ENCODE measurements at regions not wholly inside any gene's neighbourhood (a gene's known extent, or its start where the extent isn't known, plus 50 kb on each side); places are given as distances from the start of the nearest gene placed in this dataset.

DNA sequence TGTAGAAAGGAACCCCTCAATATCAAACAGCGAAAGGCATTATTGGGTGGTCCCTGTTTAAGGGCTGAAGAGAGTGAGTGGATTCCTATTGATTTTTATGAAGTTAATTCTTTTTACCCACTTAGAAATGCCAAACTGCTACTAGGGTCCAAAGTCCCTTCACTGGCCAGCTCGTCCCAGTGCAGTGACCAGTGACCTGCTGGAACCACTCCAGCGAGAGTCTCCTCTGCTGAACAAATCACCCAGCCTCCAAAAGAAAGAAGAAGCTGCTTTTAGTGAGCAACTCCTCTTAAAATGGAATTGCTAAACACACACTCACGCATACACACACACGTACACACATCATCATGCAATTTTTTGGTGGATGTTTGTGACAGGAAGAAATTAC lies 198.2 kb upstream of the PLEKHG7 start:
- Histone ChIP-seq H3K36me3 (ENCODE audit: insufficient read depth, low read length) (no peaks in the 10 kb centered on the region), H3K27ac (ENCODE audit: low read depth, low read length) (no peak overlapping the region), H3K27me3 (ENCODE audit: insufficient read depth, low read length) (no peaks in the 10 kb centered on the region), H3K9ac (ENCODE audit: low read depth, low read length) (no peak overlapping the region), H3K4me3 (ENCODE audit: low read length) (no peak overlapping the region), H3K4me1 (ENCODE audit: insufficient read depth, low read length) (peaks cover 18% of the 10 kb centered on the region), H3K9me3 (ENCODE audit: insufficient read depth, low read depth, low read length) (no peaks in the 10 kb centered on the region)
- WGBS: 93% methylated on average over 2 of the region's 5 CpGs

DNA sequence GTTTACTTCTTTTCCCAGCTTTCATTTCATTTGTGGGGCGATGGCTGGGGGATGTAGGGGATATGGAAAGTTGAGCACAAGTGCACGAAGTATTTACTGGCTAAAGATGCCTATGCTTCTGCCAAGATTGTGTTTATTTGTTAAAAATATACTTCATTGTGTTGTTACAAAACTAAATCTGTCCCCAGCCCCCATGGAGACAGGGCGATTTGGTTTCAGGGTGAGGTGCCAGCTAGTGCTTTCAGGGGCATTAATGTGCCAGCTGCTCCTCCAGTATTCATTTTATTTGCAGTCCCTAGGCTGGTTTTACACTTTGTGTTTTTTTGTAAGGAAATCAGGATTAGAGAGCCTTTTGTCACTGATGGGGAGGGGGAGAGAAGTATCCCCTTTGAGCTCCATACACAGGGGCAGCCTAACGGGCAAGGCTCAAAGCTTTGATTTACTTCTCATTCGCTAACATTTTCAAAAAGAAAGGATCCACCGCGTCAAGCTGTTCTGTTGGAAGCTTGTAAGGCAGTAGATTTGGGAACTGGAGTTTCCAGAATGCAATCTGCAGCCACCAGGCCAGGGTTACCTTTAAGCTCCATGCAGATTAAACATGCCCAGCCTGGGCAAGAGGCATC lies 198.7 kb upstream of the PLEKHG7 start:
- peaks cover 18% of the 10 kb centered on the region for H3K4me1 ChIP-seq (ENCODE audit: insufficient read depth, low read length)
- no peak overlapping the region for H3K4me3 ChIP-seq (ENCODE audit: low read length)
- no peak overlapping the region for H3K9ac ChIP-seq (ENCODE audit: low read depth, low read length)
- H3K27ac ChIP-seq (ENCODE audit: low read depth, low read length): no peak overlapping the region
- H3K27me3 ChIP-seq (ENCODE audit: insufficient read depth, low read length): no peaks in the 10 kb centered on the region
- no peaks in the 10 kb centered on the region for H3K36me3 ChIP-seq (ENCODE audit: insufficient read depth, low read length)
- WGBS: 95% methylated on average over 7 of the region's 7 CpGs
- no peaks in the 10 kb centered on the region for H3K9me3 ChIP-seq (ENCODE audit: insufficient read depth, low read depth, low read length)

DNA sequence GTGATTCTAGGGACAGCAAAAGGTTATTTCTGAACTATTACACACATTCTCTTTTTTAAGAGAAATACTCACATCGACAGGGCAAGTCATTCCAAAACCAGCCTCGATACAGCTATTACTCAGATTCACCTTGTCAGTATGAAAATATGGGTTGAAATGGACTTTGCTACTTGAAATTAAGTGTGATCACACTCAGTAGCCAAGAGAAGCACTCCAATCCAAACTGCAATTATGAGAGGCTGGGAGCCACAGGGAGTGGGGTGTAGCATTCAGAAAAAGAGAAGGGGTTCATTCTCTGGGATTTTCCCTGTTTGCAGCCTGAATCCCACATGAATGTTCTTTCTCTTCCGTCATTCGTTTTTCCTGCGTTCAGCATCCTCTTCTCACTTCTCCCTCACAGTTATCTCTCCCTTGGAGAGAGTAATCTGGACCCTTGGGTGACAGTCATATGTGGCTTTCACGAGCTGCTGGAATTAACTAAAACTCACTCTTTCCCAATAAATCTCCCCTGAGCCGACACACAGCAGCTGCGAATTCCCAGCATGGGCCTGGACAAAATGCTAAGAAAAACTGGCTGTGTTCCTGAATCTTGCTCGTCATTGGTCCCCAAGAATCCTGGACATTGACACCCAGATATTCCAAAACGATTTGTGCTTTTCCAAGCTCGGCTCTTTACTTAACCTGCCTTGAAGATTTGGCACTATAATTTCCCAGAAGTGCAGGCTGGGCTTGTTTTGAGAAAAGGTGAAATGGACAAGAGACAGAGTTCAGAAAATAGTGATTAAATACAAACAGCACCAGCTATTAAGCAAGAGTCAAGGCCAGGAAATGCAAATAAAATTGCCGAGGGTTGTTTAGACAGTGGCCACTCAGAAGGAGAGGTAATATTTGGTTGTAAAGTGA lies 199.5 kb upstream of the PLEKHG7 start:
- H3K9me3 ChIP-seq (ENCODE audit: insufficient read depth, low read depth, low read length): no peaks in the 10 kb centered on the region
- peaks cover 18% of the 10 kb centered on the region for H3K4me1 ChIP-seq (ENCODE audit: insufficient read depth, low read length)
- 91% methylated on average over 12 of the region's 12 CpGs for WGBS
- no peak overlapping the region for H3K9ac ChIP-seq (ENCODE audit: low read depth, low read length)
- no peak overlapping the region for H3K27ac ChIP-seq (ENCODE audit: low read depth, low read length)
- no peaks in the 10 kb centered on the region for H3K36me3 ChIP-seq (ENCODE audit: insufficient read depth, low read length)
- no peaks in the 10 kb centered on the region for H3K27me3 ChIP-seq (ENCODE audit: insufficient read depth, low read length)
- H3K4me3 ChIP-seq (ENCODE audit: low read length): no peak overlapping the region

DNA sequence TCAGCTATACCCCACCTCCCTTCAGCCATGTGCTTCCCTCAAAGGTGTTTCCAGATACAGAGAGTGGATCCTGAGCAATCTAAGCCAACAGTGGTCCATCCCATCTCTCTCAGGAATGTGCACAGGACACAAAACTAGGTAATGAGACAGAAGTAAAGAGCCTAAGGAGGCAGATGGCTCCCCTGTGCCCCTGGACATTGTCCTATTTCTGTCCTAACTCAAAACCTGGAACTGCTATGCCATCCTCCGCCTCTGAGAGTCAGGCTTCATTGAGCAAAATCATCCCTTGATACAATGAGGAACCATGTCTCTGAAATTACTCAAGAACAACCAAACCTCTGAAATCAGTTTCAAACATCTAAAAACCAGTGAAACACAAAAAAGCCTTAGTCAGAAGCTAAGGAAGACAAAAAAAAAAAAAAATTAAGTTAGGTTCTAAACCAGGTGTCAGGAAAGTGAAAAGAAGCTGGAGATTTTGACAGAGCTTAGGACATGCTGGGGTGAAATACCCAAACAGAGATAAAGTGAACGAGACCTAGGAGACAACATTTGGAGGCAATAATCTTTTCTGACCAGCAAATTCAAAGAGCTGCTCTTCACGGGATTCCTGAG lies 200.3 kb upstream of the PLEKHG7 start:
- Histone ChIP-seq H3K9ac (ENCODE audit: low read depth, low read length) (no peak overlapping the region), H3K36me3 (ENCODE audit: insufficient read depth, low read length) (no peaks in the 10 kb centered on the region), H3K27ac (ENCODE audit: low read depth, low read length) (no peak overlapping the region), H3K9me3 (ENCODE audit: insufficient read depth, low read depth, low read length) (no peaks in the 10 kb centered on the region), H3K27me3 (ENCODE audit: insufficient read depth, low read length) (no peaks in the 10 kb centered on the region), H3K4me1 (ENCODE audit: insufficient read depth, low read length) (peaks cover 18% of the 10 kb centered on the region), H3K4me3 (ENCODE audit: low read length) (no peak overlapping the region)
- 86% methylated on average over 3 of the region's 3 CpGs for WGBS

DNA sequence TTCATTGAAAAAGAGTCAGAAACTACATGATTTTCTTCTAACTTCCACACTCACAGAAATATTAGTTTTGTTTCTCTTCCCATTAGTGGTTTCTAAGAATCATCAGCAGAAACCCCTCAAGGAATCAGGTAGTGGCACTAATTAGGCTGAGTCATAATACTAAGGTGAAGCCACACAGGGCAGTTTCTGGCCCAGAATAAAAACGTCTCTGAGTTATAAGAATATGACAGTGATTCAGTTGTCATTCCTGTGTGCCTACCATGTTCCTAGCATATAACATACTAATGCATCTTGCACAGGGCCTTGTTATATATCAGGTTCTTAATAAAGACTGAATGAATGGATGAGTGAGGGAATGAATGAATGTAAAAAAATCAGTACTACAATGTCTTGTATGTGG lies 206.0 kb upstream of the PLEKHG7 start:
- H3K4me3 ChIP-seq (ENCODE audit: low read length): no peak overlapping the region
- no peak overlapping the region for H3K27ac ChIP-seq (ENCODE audit: low read depth, low read length)
- H3K36me3 ChIP-seq (ENCODE audit: insufficient read depth, low read length): no peaks in the 10 kb centered on the region
- no peaks in the 10 kb centered on the region for H3K27me3 ChIP-seq (ENCODE audit: insufficient read depth, low read length)
- H3K9ac ChIP-seq (ENCODE audit: low read depth, low read length): no peak overlapping the region
- H3K9me3 ChIP-seq (ENCODE audit: insufficient read depth, low read depth, low read length): 0 out of 2 replicates have a peak, but pooled peaks cover under 1% of the 10 kb centered on the region
- no peaks in the 10 kb centered on the region for H3K4me1 ChIP-seq (ENCODE audit: insufficient read depth, low read length)
- WGBS: 75% methylated on average over 1 of the region's 1 CpG

DNA sequence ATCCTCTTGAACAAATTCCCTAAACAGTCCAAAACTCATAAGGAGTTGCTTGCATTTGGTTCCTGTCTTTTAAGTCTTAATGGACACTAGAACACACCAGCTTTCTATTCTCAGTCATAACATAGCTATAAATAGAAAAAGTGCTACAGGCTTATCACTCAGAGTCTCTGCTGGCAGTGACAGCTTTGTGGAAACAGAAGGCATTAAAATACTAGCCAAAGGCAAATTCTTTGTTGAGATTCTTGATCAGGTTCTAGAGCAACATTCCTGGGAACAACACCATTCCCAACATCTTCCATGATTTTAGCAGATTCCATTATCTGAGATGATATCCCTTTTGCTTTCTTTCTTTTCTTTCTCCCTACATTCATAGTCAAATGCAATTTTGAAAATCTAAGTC lies 207.7 kb upstream of the PLEKHG7 start:
- no peaks in the 10 kb centered on the region for H3K27me3 ChIP-seq (ENCODE audit: insufficient read depth, low read length)
- H3K27ac ChIP-seq (ENCODE audit: low read depth, low read length): no peak overlapping the region
- no peak overlapping the region for H3K4me3 ChIP-seq (ENCODE audit: low read length)
- H3K9ac ChIP-seq (ENCODE audit: low read depth, low read length): no peak overlapping the region
- no peaks in the 10 kb centered on the region for H3K36me3 ChIP-seq (ENCODE audit: insufficient read depth, low read length)
- H3K4me1 ChIP-seq (ENCODE audit: insufficient read depth, low read length): no peaks in the 10 kb centered on the region
- H3K9me3 ChIP-seq (ENCODE audit: insufficient read depth, low read depth, low read length): 0 out of 2 replicates have a peak, but pooled peaks cover 5% of the 10 kb centered on the region

DNA sequence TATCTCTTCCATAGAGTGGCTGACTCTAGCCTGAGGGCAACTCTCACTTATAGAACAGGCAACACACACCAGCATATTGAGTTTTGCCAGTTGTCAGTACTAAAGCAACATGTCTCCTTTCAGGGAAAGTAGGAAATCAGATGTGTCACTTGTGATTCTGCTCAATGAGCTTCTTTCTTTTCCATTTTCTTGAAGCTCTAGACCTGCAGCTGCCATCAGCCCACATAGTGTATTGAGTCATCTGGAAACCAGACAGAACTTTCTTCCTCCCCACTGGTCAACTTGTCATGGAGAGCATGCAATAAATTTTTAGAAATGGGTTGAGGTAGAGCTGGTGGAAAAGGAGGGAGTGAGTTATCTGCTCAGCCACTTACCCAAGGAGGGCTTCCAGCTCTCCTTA lies 209.0 kb upstream of the PLEKHG7 start:
- Histone ChIP-seq H3K4me1 (ENCODE audit: insufficient read depth, low read length) (no peaks in the 10 kb centered on the region), H3K9ac (ENCODE audit: low read depth, low read length) (no peak overlapping the region), H3K27me3 (ENCODE audit: insufficient read depth, low read length) (no peaks in the 10 kb centered on the region), H3K4me3 (ENCODE audit: low read length) (no peak overlapping the region), H3K9me3 (ENCODE audit: insufficient read depth, low read depth, low read length) (0 out of 2 replicates have a peak, but pooled peaks cover 5% of the 10 kb centered on the region), H3K36me3 (ENCODE audit: insufficient read depth, low read length) (no peaks in the 10 kb centered on the region), H3K27ac (ENCODE audit: low read depth, low read length) (no peak overlapping the region)

DNA sequence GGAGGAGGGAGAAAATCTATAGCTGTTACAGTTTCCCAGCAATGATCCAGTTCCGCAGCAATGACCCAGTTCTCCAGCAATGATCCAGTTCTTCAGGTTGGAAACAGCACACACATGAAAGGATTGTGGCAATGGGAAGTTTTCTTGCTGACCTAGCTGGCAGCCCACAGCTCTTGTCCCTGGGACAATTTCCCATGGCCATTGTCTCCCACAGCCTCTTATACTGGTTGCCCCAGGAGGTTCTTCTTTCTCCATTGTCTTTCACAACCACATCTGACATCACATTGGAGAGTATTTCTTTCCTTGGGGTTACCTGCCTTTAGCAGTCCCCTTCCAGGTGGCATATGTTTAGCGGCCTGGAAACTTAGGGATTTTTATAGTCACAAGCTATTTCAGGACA lies 209.8 kb upstream of the PLEKHG7 start:
- WGBS: 89% methylated on average over 2 of the region's 2 CpGs
- no peaks in the 10 kb centered on the region for H3K4me1 ChIP-seq (ENCODE audit: insufficient read depth, low read length)

DNA sequence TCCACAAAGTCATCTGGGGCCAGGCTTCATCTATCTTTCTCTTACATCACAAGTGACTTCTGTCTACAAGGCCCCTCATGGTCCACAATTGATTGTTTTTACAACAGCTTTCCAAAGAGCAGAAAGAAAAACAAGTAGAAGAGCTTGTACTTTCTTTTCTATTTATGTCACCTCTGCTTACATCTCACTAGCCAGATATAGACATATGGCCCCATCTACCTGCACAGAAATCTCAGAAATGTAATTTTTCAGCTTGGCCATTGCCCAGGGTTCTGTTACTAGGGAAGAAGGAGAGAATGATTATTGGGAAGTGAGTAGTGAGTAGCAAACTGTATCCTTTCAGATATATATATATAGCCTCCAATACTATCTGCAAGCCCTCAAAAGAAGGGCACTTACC lies 210.5 kb upstream of the PLEKHG7 start:
- Histone ChIP-seq H3K9me3 (ENCODE audit: insufficient read depth, low read depth, low read length) (0 out of 2 replicates have a peak, but pooled peaks cover 5% of the 10 kb centered on the region), H3K27ac (ENCODE audit: low read depth, low read length) (no peak overlapping the region), H3K4me1 (ENCODE audit: insufficient read depth, low read length) (peaks cover 2% of the 10 kb centered on the region; the same call in 1 of the 2 replicates), H3K9ac (ENCODE audit: low read depth, low read length) (no peak overlapping the region), H3K36me3 (ENCODE audit: insufficient read depth, low read length) (no peaks in the 10 kb centered on the region), H3K4me3 (ENCODE audit: low read length) (no peak overlapping the region), H3K27me3 (ENCODE audit: insufficient read depth, low read length) (no peaks in the 10 kb centered on the region)

More for the DNA sequence above, 209.8 kb upstream of the PLEKHG7 start:
- H3K9ac ChIP-seq (ENCODE audit: low read depth, low read length): no peak overlapping the region
- H3K27ac ChIP-seq (ENCODE audit: low read depth, low read length): no peak overlapping the region
- no peaks in the 10 kb centered on the region for H3K27me3 ChIP-seq (ENCODE audit: insufficient read depth, low read length)
- 0 out of 2 replicates have a peak, but pooled peaks cover 5% of the 10 kb centered on the region for H3K9me3 ChIP-seq (ENCODE audit: insufficient read depth, low read depth, low read length)
- H3K4me3 ChIP-seq (ENCODE audit: low read length): no peak overlapping the region
- H3K36me3 ChIP-seq (ENCODE audit: insufficient read depth, low read length): no peaks in the 10 kb centered on the region

DNA sequence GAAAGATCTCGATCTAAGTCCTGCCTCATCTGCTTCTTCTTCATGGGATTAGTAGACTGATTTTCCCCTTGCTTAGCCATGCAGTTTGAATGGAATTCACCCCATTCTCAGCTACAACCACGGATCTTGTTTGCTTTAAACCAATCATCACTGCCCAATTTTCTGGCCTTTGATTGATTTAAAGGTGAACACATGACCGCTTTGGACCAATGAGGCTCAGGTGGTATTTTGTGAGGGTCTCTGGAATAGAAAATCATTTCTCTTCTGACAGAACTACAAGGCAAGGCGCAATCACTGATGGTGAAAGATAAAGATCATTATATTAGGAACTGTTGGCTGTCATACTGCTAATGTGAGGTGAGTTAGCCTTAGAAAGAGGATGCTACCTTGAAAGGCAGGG lies 213.0 kb upstream of the PLEKHG7 start:
- H3K27ac ChIP-seq (ENCODE audit: low read depth, low read length): no peak overlapping the region
- H3K4me1 ChIP-seq (ENCODE audit: insufficient read depth, low read length): peaks cover 11% of the 10 kb centered on the region; the same call in 1 of the 2 replicates
- H3K27me3 ChIP-seq (ENCODE audit: insufficient read depth, low read length): no peaks in the 10 kb centered on the region
- WGBS: 96% methylated on average over 4 of the region's 4 CpGs
- H3K9ac ChIP-seq (ENCODE audit: low read depth, low read length): no peak overlapping the region
- no peaks in the 10 kb centered on the region for H3K36me3 ChIP-seq (ENCODE audit: insufficient read depth, low read length)
- no peak overlapping the region for H3K4me3 ChIP-seq (ENCODE audit: low read length)
- H3K9me3 ChIP-seq (ENCODE audit: insufficient read depth, low read depth, low read length): 0 out of 2 replicates have a peak, but pooled peaks cover 5% of the 10 kb centered on the region

DNA sequence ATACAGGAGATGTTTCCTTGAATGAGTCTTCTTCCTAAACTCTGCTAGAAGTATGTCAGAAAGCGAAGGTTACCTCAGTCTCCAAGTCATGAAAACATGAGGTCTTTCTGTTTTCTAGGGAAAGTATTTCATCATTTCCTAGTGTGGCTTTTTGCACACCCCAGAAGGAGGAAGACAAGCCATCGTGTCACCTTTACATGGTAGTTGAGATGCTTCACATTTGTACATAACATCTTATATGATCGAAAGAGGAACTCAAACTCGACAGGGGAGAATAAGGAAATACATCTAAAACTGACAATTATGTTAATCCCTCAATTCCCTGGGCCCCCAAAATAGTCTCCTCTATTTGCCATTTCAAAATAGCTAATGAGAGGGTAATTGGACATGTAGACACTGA lies 214.1 kb upstream of the PLEKHG7 start:
- no peaks in the 10 kb centered on the region for H3K27me3 ChIP-seq (ENCODE audit: insufficient read depth, low read length)
- 0 out of 2 replicates have a peak, but pooled peaks cover 5% of the 10 kb centered on the region for H3K9me3 ChIP-seq (ENCODE audit: insufficient read depth, low read depth, low read length)
- H3K4me1 ChIP-seq (ENCODE audit: insufficient read depth, low read length): peaks cover 11% of the 10 kb centered on the region; the same call in 1 of the 2 replicates
- WGBS: 100% methylated on average over 3 of the region's 4 CpGs
- no peak overlapping the region for H3K4me3 ChIP-seq (ENCODE audit: low read length)
- no peak overlapping the region for H3K27ac ChIP-seq (ENCODE audit: low read depth, low read length)
- no peak overlapping the region for H3K9ac ChIP-seq (ENCODE audit: low read depth, low read length)
- no peaks in the 10 kb centered on the region for H3K36me3 ChIP-seq (ENCODE audit: insufficient read depth, low read length)

Measured in HUES64 (cell line).